ENCODE measurements at regions not wholly inside any gene's neighbourhood (a gene's known extent, or its start where the extent isn't known, plus 50 kb on each side); places are given as distances from the start of the nearest gene placed in this dataset.
"Not testable (repeated sequence)": the region's sequence is repeated elsewhere in the genome, so short reads cannot be mapped to it uniquely, and the experiment has no call there.

DNA sequence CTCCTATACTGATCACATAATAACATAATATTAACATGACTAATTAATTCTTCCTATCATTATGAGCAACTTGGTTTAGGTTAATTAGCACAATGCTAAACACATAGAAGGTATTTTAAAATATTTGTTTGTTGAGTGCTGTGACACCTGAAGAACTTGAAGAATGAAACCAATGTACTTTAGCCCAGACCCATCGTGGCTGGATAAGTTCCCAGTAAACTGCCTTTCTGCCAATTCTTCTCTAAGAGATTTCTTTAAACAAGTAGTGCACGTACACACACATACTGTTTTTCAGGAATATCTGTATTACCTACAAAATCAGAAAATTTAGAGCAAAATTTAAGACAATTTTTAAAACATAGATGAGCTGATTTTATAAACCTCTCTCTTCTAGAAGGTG, 207.4 kb upstream of the SSTR1 start:
- DNase-seq, result no peak

DNA sequence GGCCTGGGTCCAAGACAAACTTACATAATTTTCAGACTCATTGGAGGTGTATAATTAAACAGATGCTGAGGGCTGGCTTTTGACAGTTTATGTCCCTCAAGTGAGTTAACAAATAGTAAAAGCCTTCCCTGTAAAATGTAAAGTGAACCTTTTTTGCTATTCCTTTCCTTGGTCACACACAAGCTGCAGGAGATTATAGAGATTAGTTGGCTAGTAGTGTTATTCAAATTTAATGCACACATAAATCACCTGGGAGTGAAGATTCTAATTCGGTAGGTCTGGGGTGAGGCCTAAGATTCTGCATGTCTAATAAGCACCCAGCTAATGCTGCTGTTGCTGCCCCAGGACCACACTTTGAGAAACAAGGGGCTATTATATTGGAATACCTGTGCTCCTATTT, 206.2 kb upstream of the SSTR1 start:
- DNase-seq, result no peak

DNA sequence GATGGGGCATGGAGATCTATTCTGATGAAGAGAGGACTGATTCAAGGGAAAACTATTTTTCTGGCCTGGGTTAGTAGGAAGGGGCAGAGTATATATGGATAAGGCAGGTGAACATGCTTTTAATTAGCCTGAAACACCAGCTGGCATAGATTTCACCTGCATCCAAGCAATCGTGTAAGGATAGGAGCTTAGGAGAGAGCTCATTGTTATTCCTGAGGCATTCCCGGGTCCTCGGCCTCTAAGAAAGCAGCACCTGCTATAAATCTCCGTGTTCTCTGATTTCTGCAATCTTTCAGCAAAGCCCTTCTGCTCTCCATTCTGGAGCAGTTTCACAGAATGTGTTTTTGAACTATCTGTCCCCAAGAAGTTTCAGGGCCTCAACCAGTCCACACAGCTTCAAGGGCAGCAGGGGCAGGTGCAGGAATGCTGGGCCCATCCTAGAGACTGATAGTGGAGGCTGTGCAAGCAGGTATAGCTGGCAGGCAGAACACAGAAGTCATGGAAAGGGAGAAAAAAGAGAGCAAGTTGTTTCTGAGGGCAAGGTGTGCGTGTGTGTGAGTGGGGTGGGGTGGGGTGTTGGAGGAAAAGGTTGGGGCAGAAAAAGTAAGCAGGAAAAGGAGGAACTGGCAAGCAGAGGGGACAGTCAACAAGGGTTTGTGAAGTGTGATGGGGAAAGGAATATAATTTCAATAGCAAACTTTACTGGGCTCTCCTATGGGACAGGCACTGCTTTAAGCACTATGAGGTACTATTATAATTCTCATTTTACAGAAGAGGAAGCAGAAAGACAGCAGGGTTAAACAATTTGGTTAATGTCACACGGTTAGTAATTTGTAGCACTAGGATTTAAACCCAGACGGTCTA, 203.7 kb upstream of the SSTR1 start:
- DNase-seq, result no peak

DNA sequence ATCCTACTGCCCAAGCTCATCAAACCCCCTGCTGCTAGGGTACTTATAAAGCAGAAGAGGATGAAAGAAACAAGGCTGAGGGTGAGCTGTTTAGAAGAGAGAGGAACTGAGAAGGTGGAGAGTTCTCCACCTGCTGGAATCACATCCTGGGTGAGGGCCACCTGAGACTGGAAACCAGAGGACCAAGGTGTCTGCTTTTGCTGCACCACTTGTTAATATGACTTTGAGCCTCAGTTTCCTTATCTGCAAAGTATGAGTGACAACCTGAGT, 203.2 kb upstream of the SSTR1 start:
- no peak for DNase-seq

DNA sequence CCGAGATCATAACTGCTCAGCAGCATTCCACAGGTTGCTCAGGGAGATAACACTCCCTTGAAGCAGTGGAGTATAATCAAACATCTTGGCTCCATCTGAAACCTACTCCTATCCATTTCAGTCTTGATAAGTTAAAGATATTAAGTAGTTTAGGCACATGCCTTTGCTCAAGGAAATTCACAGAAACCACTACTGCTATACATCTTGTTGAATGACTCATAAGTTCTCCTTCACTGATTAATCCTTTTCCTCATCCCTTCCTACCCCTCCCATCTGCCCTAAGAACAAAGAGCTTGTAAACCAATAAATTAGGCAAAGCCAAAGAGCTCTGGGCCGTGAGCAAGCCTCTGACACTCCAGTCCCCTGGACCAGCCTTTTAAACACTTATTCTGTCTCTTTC, 196.5 kb upstream of the SSTR1 start:
- not testable (repeated sequence) for DNase-seq

DNA sequence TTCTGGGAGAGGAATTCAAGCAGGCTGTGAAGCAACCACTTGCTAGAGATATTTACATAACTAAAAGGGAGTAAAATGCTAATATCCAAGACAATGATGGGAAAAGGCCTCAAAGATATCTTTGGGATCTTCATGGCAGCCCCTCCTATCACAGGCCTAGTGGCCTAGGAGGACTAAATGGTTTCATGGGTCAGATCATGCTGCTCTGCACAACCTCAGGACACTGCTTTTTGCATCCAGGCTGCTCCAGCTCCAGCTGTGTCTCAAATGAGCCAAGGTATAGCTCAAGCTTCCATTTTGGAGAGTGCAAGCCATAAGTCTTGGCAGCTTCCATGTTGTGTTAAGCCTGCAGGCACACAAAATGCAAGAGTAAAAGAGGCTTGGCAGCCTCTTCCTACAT, 195.6 kb upstream of the SSTR1 start:
- no peak for DNase-seq

- DNase-seq, result no peak
Measured at GRCh38 chr14:38016497-38016896, 191.2 kb upstream of the SSTR1 start.

- DNase-seq, result no peak
Measured at GRCh38 chr14:38021861-38022260, 185.8 kb upstream of the SSTR1 start.

- no peak for DNase-seq
Measured at GRCh38 chr14:38022775-38023174, 184.9 kb upstream of the SSTR1 start.

DNA sequence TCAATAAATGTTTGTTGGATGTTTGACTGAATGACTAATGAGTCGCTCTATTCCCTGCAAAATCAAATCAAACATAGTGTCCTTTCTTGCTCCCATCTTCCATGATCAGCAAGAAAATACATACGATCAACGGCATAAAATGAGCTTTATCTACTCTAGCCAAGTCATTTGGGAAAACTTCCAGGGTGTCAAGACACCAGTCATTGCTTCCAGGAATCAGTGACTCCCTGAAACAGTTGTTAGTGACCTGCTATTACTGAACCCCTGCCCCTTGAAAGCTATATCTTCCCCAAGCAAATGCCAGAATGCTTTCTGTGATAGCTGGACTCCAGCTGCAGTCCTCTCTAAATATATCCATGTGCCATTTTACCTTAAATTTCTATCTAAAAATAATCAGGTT, 169.5 kb upstream of the SSTR1 start:
- no peak for DNase-seq

GRCh38 chr14:38038986-38039385, 168.7 kb upstream of the SSTR1 start:
- DNase-seq, result no peak

GRCh38 chr14:38039496-38039895, 168.2 kb upstream of the SSTR1 start:
- DNase-seq, result no peak

- no peak for DNase-seq
Measured at GRCh38 chr14:38040411-38040810, 167.3 kb upstream of the SSTR1 start.

DNA sequence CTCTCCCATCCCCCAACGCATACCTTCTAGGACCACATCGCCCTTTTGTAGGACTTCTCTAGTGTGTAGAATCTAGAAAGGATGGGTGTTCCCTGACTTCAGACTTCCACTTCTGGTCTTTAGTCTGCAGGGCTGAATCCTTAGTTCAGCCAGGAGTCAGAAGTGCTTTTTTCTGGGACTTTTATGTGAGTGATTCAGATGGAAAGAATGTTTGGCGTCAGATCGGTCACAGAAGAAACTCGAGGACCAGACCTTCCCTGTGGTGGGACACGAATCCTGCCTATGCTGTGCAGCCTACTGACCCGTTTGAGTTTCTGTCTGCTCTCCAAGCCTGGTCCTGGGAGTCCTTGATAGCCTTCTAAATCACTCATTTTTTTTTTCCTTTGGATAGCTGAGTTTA, 165.4 kb upstream of the SSTR1 start:
- no peak for DNase-seq

GRCh38 chr14:38044710-38045109, 163.0 kb upstream of the SSTR1 start:
- DNase-seq, result no peak

GRCh38 chr14:38045461-38045860, 162.2 kb upstream of the SSTR1 start:
- DNase-seq, result no peak

DNA sequence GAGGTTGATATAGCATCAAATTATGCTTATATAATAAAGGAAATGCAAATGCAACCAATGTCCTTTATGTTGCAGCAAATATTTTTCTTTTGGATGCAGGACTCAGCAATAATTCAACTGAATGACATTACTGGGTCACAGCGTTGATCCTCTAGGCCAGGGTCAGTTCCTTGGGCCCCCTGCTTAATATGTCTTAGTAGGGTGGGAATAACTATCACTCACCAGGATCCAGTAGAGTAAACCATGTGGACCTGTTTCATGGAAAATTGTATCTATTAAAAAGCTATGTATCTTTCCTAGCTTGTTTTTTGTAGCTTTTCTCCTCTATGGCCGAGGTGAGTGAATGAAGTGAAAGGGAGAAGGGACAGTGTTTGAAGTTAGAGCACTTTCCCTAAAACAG, 161.5 kb upstream of the SSTR1 start:
- no peak for DNase-seq

GRCh38 chr14:38047195-38047902, 160.4 kb upstream of the SSTR1 start:
- DNase-seq, result no peak

DNA sequence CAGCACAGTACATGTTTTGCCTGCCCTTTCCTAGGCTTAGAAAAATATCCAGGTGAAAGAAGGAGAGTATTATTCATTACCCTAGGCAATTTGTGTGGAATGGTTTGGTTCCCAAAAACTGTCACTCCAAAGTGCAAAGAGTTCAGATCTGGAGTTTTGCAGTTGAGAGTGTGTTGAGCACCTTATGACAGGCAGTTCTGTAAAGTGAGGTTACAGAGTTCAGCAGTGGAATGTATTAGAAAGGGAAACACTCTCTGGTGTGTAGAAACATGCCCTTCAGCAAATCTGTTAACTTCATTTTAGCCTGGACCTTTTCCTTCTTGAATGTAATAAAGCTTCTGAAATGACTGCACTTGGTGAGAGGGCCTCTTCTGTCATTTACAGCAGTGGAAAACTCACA, 154.0 kb upstream of the SSTR1 start:
- DNase-seq, result no peak

DNA sequence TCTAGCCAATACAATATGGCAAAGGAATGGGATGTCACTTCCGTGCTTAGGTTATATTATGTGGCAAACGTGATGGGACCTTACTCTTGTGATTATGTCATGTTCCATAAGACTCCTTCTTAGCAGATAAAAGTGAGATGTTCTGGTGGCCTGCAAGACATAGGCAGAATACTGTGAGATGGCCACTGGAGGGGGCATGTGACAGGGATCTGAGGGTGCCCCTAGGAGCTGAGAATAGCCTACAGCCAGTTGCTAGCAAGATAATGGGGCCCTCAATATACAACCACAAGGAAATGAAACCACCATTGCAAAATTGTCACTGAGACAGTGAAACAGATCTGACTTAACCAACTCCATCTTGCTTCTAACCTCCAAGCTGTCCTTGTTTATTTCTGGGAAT, 151.4 kb upstream of the SSTR1 start:
- peak; percentile 32 for DNase-seq

DNA sequence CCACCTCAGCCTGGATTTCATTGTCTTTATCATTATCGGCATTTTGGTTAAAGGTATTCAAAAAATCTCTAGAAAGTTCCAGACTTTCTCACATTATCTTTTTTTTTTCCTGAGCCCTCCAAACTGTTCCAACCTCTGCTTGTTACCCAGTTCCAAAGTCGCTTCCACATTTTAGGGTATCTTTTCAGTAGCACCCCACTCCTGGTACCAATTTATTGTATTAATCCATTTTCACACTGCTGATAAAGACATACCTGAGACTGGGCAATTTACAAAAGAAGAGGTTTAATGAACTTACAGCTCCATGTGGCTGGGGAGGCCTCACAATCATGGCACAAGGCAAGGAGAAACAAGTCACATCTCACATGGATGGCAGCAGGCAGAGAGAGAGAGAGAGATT, 145.5 kb upstream of the SSTR1 start:
- not testable (repeated sequence) for DNase-seq

DNA sequence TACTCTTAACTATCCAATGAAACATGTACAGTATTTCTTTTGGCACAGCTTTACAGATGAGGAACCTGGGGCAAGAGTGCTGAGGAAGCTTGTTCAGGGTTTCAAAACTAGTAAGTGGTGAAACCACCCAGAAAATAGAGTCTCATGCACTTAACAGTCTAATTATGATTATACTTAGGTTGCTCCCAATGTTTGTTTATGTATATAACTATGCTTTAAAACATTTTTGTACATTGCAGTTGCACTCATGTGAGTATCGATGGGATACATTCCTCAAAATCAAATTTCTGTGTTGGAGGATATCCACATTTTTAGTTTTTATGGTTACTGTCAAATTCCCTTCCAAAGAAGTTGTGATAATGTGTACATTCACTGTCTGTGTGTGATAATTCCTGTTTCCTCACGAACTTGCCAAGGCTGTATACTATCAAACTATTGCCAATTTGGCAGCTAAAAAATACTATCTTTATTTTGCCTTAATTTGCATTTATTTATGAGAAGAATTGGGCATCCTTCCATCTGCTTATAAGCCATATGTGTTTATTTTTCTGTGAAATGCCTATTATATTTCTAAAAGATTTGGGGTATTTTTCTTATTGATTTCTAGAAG, 143.9 kb upstream of the SSTR1 start:
- DNase-seq, result no peak

DNA sequence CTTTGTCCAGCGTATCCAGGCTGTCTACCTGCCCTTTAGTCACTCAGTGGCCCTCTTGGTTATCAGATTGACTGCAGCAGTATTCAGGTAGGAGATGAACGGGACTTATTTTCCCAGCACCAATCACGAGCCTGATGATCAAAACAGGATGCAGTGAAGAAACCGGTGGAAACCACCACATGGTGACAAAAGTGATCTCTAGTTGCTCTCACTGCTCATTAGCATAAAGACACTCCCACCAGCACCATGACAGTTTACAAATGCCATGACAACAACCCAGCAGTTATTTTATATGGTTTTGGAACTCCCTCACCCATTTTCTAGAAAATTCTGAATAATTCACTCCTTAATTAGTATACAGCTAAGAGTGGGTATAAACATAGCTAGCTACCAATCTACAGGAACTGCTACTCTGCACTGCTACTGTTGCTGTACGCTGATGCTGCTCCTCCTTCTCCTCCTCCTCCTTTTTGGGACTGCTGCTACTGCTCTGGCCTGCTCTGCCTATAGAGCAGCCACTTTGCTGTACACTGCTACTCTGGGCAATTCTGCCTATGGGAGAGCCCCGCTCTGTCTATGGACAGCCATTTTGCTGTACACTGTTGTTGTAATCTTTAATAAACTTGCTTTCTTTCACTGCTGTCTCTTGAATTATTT, 142.5 kb upstream of the SSTR1 start:
- DNase-seq, result peak; percentile 70

DNA sequence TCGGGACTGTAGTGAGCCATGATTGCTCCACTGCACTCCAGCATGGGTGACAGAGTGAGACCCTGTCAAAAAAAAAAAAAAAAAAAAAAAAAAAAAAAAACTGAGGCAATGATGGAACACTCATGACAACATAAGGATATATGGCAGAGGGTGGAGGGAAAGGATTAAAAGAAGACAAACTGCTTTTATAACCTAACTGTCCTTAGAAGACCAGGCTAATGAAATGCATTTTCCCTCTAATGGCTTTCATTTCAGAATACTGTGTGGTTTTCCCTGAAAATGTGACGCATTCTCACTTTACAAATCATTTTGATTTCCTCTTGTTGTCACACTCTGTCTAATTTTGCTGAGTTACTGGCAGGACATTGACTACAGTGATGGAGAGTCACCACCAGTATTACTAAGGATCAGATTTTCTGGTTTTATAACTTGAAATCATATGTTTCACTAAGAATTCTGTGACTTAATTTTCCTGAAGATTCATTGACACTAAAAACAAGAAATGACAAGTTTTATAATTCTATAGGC, 137.6 kb upstream of the SSTR1 start:
- DNase-seq, result no peak
